ENCODE measurements at regions not wholly inside any gene's neighbourhood (a gene's known extent, or its start where the extent isn't known, plus 50 kb on each side); places are given as distances from the start of the nearest gene placed in this dataset.
"Not testable (repeated sequence)": the region's sequence is repeated elsewhere in the genome, so short reads cannot be mapped to it uniquely, and the experiment has no call there.

DNA sequence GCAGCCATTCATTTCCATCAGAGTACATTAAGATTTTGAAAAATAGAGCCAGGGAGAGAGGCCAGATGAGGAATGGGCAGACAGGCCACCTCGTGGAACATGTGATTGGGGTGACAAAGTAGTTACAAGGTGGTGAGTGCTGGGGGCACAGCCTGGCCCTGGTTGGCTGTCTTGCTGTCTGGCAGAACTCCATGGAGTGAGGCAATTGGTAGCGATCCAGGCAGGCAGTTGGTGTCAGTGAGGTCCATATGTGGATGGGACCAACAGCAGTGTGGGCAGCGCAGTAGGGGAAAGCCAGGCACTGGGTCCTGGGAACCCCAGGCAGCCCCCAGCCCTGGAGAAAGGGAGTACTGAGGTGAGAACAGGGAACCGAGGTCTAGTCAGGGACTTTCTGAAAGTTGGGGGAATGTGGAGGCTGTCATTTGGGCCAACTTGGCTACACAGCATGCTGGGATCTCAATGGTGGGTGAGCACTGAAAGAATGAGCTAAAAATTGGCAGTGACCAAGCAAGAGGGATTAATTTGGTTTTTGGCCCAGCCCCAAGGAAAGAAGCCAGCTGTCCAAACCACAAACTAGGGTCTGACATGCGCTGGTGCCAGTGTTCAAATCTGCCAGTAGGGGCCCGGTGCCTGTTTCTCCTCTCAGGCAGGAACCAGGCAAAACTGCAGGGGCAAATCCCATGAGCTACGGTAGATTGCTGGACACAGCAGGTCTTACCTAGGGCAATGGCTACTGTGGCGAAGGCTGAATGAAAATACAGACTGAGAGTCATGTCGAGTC lies 61.4 kb upstream of the E2F3 start:
- Histone ChIP-seq H3K27ac (ENCODE audit: low read length) (no peak overlapping the region), H3K79me2 (ENCODE audit: low read length) (no peaks in the 10 kb centered on the region), H3K9me3 (ENCODE audit: insufficient read depth, low read length) (no peaks in the 10 kb centered on the region), H3K4me1 (ENCODE audit: low read length) (no peaks in the 10 kb centered on the region), H3K9ac (ENCODE audit: low read length) (no peak overlapping the region), H3K4me2 (ENCODE audit: low read length) (no peak overlapping the region), H4K20me1 (ENCODE audit: insufficient read depth, low read length) (no peaks in the 10 kb centered on the region), H3K36me3 (replicated peaks; ENCODE audit: low read depth, low read length) (no peaks in the 10 kb centered on the region), H2AFZ (ENCODE audit: low read depth, low read length) (no peak overlapping the region), H3K27me3 (ENCODE audit: low read depth, low read length) (no peaks in the 10 kb centered on the region), H3K4me3 (ENCODE audit: low read length) (no peak overlapping the region)
- TF ChIP-seq, protein P1, sequence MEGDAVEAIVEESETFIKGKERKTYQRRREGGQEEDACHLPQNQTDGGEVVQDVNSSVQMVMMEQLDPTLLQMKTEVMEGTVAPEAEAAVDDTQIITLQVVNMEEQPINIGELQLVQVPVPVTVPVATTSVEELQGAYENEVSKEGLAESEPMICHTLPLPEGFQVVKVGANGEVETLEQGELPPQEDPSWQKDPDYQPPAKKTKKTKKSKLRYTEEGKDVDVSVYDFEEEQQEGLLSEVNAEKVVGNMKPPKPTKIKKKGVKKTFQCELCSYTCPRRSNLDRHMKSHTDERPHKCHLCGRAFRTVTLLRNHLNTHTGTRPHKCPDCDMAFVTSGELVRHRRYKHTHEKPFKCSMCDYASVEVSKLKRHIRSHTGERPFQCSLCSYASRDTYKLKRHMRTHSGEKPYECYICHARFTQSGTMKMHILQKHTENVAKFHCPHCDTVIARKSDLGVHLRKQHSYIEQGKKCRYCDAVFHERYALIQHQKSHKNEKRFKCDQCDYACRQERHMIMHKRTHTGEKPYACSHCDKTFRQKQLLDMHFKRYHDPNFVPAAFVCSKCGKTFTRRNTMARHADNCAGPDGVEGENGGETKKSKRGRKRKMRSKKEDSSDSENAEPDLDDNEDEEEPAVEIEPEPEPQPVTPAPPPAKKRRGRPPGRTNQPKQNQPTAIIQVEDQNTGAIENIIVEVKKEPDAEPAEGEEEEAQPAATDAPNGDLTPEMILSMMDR (IDR thresholded peaks at IDR 0.05; ENCODE audit: low read depth, low read length), result no peak
- no peak for TF ChIP-seq EZH2phosphoT487 (IDR thresholded peaks at IDR 0.05; ENCODE audit: low read depth)

DNA sequence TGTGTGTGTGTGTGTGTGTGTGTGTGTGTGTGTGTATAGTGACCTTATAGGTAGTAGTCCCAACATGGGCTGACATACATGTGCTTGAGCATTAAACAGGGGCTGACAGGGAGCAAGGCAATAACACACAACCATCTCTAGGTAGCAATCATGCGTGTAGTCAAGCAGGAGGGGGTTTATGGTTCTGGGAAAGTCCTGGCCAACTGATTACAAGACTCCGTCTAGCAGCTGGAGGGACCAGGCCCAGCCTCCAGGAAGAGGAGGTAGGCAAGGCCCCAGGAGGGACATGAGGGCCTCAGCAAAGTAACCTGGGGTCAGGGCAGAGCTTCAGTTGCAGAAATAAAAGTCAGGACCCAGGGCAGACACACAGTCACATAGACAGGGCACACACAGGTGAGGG lies 60.6 kb upstream of the E2F3 start:
- Histone ChIP-seq H4K20me1 (ENCODE audit: insufficient read depth, low read length) (no peaks in the 10 kb centered on the region), H3K27ac (ENCODE audit: low read length) (no peak overlapping the region), H2AFZ (ENCODE audit: low read depth, low read length) (no peak overlapping the region), H3K36me3 (replicated peaks; ENCODE audit: low read depth, low read length) (no peaks in the 10 kb centered on the region), H3K9ac (ENCODE audit: low read length) (no peak overlapping the region), H3K4me3 (ENCODE audit: low read length) (no peak overlapping the region), H3K9me3 (ENCODE audit: insufficient read depth, low read length) (no peaks in the 10 kb centered on the region), H3K4me1 (ENCODE audit: low read length) (no peaks in the 10 kb centered on the region), H3K4me2 (ENCODE audit: low read length) (no peak overlapping the region), H3K79me2 (ENCODE audit: low read length) (no peaks in the 10 kb centered on the region), H3K27me3 (ENCODE audit: low read depth, low read length) (no peaks in the 10 kb centered on the region)
- TF ChIP-seq, protein P1 (IDR thresholded peaks at IDR 0.05; ENCODE audit: low read depth, low read length), result no peak
- TF ChIP-seq EZH2phosphoT487 (IDR thresholded peaks at IDR 0.05; ENCODE audit: low read depth), result no peak

DNA sequence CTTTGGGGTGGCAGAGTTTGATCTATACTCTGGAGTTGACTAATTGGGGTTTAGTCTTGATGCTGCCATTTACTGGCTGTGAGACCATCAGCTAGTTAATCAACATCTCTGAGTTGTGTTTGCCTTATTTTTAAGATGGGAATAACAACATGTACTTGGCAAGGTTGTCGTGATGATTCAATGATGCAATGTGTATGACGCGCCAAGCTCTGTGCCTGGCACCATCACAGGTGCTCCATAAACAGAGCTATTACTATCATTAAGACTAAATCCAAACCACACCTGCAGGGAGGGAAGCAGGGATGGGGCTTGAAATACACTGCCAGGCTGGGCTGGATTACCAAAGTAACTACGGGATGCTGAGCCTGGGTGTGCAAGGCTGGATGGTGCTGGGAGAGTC lies 60.1 kb upstream of the E2F3 start:
- no peak for TF ChIP-seq EZH2phosphoT487 (IDR thresholded peaks at IDR 0.05; ENCODE audit: low read depth)
- H2AFZ ChIP-seq (ENCODE audit: low read depth, low read length), result no peak overlapping the region
- no peak overlapping the region for H3K9ac ChIP-seq (ENCODE audit: low read length)
- no peaks in the 10 kb centered on the region for H3K79me2 ChIP-seq (ENCODE audit: low read length)
- H4K20me1 ChIP-seq (ENCODE audit: insufficient read depth, low read length), result no peaks in the 10 kb centered on the region
- no peaks in the 10 kb centered on the region for H3K9me3 ChIP-seq (ENCODE audit: insufficient read depth, low read length)
- no peaks in the 10 kb centered on the region for H3K27me3 ChIP-seq (ENCODE audit: low read depth, low read length)
- no peak overlapping the region for H3K4me2 ChIP-seq (ENCODE audit: low read length)
- H3K27ac ChIP-seq (ENCODE audit: low read length), result no peak overlapping the region
- no peak overlapping the region for H3K4me3 ChIP-seq (ENCODE audit: low read length)
- H3K4me1 ChIP-seq (ENCODE audit: low read length), result no peaks in the 10 kb centered on the region
- H3K36me3 ChIP-seq (replicated peaks; ENCODE audit: low read depth, low read length), result no peaks in the 10 kb centered on the region

DNA sequence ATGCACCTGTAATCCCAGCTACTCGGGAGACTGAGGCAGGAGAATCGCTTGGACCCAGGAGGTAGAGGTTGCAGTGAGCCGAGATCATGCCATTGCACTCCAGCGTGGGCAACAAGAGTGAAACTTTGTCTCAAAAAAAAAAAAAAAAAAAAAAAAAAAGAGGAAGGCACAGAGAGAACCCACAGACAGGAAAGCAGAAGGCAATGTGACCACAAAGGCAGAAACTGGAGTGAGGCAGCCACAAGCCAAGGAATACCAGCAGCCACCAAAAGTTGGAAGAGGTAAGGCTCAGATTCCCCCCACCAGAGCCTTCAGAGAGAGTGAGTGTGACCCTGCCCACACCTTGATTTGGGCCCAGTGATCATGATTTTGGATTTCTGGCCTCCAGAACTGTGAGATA lies 54.7 kb upstream of the E2F3 start:
- H3K4me2 ChIP-seq (ENCODE audit: low read length); H2AFZ ChIP-seq (ENCODE audit: low read depth, low read length); H3K9ac ChIP-seq (ENCODE audit: low read length); H3K27ac ChIP-seq (ENCODE audit: low read length); H3K4me3 ChIP-seq (ENCODE audit: low read length); H3K9me3 ChIP-seq (ENCODE audit: insufficient read depth, low read length); H4K20me1 ChIP-seq (ENCODE audit: insufficient read depth, low read length); H3K27me3 ChIP-seq (ENCODE audit: low read depth, low read length); H3K36me3 ChIP-seq (replicated peaks; ENCODE audit: low read depth, low read length); H3K79me2 ChIP-seq (ENCODE audit: low read length); H3K4me1 ChIP-seq (ENCODE audit: low read length): not testable (repeated sequence)

DNA sequence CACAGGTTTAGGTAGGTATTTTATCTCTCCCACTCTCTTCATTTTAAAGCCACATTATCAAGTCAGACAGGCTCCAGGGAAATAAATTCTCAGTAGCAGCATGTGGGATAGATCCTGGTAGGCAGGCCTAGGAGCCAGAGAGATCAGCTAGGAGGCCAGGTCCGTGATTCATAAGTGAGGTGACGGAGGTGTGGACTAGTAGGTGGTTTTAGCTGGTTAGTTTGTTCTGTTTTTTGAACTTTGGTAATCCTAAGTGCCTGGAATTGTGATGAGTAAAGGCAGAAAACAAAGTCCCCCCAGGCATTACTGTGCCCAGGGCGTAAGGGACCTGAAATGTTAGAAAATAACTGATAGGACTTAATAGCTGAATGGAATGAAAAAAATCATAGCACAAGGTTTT lies 53.6 kb upstream of the E2F3 start:
- no peaks in the 10 kb centered on the region for H3K9me3 ChIP-seq (ENCODE audit: insufficient read depth, low read length)
- H2AFZ ChIP-seq (ENCODE audit: low read depth, low read length), result no peak overlapping the region
- no peak overlapping the region for H3K27ac ChIP-seq (ENCODE audit: low read length)
- no peaks in the 10 kb centered on the region for H3K4me1 ChIP-seq (ENCODE audit: low read length)
- no peak overlapping the region for H3K4me2 ChIP-seq (ENCODE audit: low read length)
- peaks cover 4% of the 10 kb centered on the region; the same call in 1 of the 2 replicates for H3K27me3 ChIP-seq (ENCODE audit: low read depth, low read length)
- H4K20me1 ChIP-seq (ENCODE audit: insufficient read depth, low read length), result no peaks in the 10 kb centered on the region
- no peaks in the 10 kb centered on the region for H3K79me2 ChIP-seq (ENCODE audit: low read length)
- no peak overlapping the region for H3K9ac ChIP-seq (ENCODE audit: low read length)
- H3K36me3 ChIP-seq (replicated peaks; ENCODE audit: low read depth, low read length), result no peaks in the 10 kb centered on the region
- TF ChIP-seq, protein P1 (IDR thresholded peaks at IDR 0.05; ENCODE audit: low read depth, low read length), result no peak
- TF ChIP-seq EZH2phosphoT487 (IDR thresholded peaks at IDR 0.05; ENCODE audit: low read depth), result no peak
- no peak overlapping the region for H3K4me3 ChIP-seq (ENCODE audit: low read length)
